Ascending aorta (tissue), 2 donors: ENCODE measurements at regions not wholly inside any gene's neighbourhood (a gene's known extent, or its start where the extent isn't known, plus 50 kb on each side); places are given as distances from the start of the nearest gene placed in this dataset.

Experiments
- DNase-seq, 2 donors: peaks; one replicate each; pipeline ENCODE4 v3.0.0-alpha.2; 2019; ENCODE audit warnings: low spot score in 2 of 2
- H3K27ac ChIP-seq, 2 donors: fragments of 200-600 bp; sonication (generic); one replicate each; pipeline ENCODE4 v1.5.1; 2016 to 2017; ENCODE audit warnings: mild to moderate bottlenecking in 1 of 2
- H3K27me3 ChIP-seq: fragments of 200-600 bp; sonication (generic); one replicate; pipeline ENCODE4 v1.5.1; 2017
- H3K36me3 ChIP-seq, 2 donors: fragments of 200-600 bp; sonication (generic); one replicate each; pipeline ENCODE4 v1.5.1; 2016
- H3K4me1 ChIP-seq, 2 donors: fragments of 200-600 bp; sonication (generic); one replicate each; pipeline ENCODE4 v1.5.1; 2016 to 2017; ENCODE audit warnings: mild to moderate bottlenecking in 1 of 2
- H3K4me3 ChIP-seq, 2 donors: fragments of 200-600 bp; sonication (generic); one replicate each; pipeline ENCODE4 v1.5.1; 2016 to 2017; ENCODE audit warnings: mild to moderate bottlenecking in 1 of 2
- H3K9me3 ChIP-seq, 2 donors: fragments of 200-600 bp; sonication (generic); one replicate each; pipeline ENCODE4 v1.5.1; 2016
- CTCF ChIP-seq, 3 experiments: fragments of 200-600 bp in 2 of 3; fragments of 450-650 bp in 1 of 3; sonication (generic) in 2 of 3; IDR thresholded peaks; one replicate each; pipeline ENCODE4 v1.5.1; 2016 to 2019; ENCODE audit warnings: antibody characterized with exemption in 3 of 3, mild to moderate bottlenecking in 1 of 3, moderate library complexity in 1 of 3
- intact Hi-C: fragments of 100-400 bp; cut with DNase I; formaldehyde crosslinking; loops from one replicate; pipeline ENCODE4 v1.15.1; 2023

DNA sequence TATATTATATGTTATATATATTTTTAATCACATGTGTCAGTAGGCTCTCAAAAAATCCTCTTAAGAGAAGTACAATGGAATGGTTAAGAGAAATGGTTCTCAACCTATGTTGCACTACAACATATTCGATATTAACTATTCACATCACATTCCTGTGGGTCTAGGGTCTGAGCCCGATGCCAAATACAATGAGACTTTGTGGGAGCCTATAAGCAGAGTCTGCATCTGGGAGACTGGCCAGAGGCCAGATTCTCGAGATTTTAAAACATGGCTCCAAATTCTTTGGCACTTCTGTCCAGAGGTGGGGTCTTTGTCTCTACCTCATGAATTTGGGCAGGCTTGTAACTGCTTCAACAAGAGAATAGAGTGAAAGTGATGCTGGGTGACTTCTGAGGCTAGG lies 79.4 kb upstream of the NBEA start:
- no peaks in the 10 kb centered on the region for H3K9me3 ChIP-seq
- DNase-seq = no peak
- no peaks in the 10 kb centered on the region for H3K36me3 ChIP-seq
- no peak overlapping the region for H3K27ac ChIP-seq
- no peaks in the 10 kb centered on the region for H3K4me1 ChIP-seq
- H3K27me3 ChIP-seq = no peaks in the 10 kb centered on the region
- intact Hi-C loops = no loop called here
- TF ChIP-seq CTCF (IDR thresholded peaks at IDR 0.05) = no peak
- no peak overlapping the region for H3K4me3 ChIP-seq

DNA sequence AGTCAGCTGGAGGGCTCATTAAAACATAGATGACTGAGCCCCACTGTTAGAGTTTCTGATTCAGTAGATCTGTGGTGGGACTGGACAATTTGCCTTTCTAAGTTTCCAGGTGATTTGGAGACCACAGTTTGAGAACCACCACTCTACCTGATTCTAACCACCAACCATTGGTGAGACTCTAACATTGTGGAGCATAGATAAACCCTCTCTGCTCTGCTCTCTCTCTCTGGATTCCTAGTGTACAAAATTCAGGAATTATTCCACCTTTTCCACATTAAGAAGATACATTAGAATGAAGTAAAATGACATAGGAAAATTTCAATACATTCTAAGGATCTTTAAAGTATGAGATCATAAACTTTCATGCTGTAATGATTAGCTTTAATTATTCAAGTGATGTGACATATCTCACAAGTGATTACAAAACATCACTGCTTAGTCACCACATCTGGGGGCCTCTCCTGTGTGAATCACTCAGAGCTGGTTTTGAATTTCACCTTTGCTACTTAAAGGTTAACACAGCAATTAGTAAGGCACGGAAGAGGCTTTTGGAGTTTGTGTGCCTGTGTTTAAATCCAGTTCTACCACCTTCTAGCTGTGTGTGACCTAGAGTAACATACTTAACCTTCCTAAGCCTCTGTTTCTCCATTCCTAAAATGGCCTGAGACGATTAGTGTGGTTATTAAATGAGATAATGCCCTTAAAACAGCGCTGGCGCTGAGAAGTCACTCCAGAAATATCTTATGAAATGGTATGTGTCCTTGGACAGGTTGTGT lies 78.5 kb upstream of the NBEA start:
- DNase-seq = no peak
- Histone ChIP-seq H3K4me3 (no peak overlapping the region), H3K27me3 (no peaks in the 10 kb centered on the region), H3K36me3 (no peaks in the 10 kb centered on the region), H3K27ac (no peak overlapping the region), H3K4me1 (no peaks in the 10 kb centered on the region), H3K9me3 (no peaks in the 10 kb centered on the region)
- no peak for TF ChIP-seq CTCF (IDR thresholded peaks at IDR 0.05)
- intact Hi-C loops = no loop called here

GRCh38 chr13:34864671-34865070 lies 77.4 kb upstream of the NBEA start:
- Histone ChIP-seq H3K27ac (no peak overlapping the region), H3K4me3 (no peak overlapping the region), H3K27me3 (no peaks in the 10 kb centered on the region), H3K36me3 (no peaks in the 10 kb centered on the region), H3K4me1 (no peaks in the 10 kb centered on the region), H3K9me3 (no peaks in the 10 kb centered on the region)
- DNase-seq = no peak
- intact Hi-C loops = no loop called here
- TF ChIP-seq CTCF (IDR thresholded peaks at IDR 0.05) = no peak

DNA sequence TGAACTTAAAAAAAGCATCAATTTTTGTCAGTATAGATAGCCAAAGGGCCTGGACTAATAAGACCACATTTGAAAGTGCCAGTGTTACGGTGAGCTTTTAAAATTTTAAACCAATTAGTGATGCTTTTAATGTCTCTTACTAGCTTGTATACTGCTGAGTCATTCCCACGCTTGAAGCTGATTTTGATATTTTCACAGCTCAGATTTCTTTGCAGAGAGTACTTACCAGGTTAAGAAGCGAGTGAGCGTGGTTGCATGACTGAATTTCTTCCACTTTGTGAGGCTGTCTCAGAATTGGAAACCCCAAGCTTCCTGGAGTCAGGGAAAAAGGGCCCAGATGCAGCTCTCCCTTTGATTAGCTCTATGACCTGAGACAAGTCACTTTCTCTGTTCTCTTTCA lies 74.5 kb upstream of the NBEA start:
- Histone ChIP-seq H3K9me3 (no peaks in the 10 kb centered on the region), H3K36me3 (no peaks in the 10 kb centered on the region), H3K4me1 (no peaks in the 10 kb centered on the region), H3K4me3 (no peak overlapping the region), H3K27me3 (no peaks in the 10 kb centered on the region), H3K27ac (no peak overlapping the region)
- intact Hi-C loops = no loop called here
- TF ChIP-seq CTCF (IDR thresholded peaks at IDR 0.05) = no peak
- no peak for DNase-seq

DNA sequence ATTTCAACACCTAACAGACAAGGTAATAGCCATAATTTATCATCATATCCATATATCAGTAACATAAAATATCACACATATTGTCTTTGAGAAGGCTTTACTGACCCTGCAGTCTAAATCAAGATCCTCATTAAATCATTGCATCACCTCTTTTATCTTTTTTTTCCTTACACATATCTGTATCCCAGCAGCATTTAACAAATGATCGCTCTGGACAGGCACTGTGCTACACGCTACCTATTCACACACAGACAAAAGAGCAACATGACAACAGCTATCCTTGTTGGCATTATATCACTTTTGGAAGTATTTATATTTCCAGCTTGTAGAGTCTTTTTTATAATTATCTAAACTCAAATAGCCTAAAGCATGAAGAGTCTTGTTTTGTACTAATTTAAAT lies 73.3 kb upstream of the NBEA start:
- Histone ChIP-seq H3K27me3 (no peaks in the 10 kb centered on the region), H3K4me3 (no peak overlapping the region), H3K36me3 (no peaks in the 10 kb centered on the region), H3K4me1 (no peaks in the 10 kb centered on the region), H3K9me3 (no peaks in the 10 kb centered on the region), H3K27ac (no peak overlapping the region)
- intact Hi-C loops = no loop called here
- TF ChIP-seq CTCF (IDR thresholded peaks at IDR 0.05) = no peak
- DNase-seq = no peak

DNA sequence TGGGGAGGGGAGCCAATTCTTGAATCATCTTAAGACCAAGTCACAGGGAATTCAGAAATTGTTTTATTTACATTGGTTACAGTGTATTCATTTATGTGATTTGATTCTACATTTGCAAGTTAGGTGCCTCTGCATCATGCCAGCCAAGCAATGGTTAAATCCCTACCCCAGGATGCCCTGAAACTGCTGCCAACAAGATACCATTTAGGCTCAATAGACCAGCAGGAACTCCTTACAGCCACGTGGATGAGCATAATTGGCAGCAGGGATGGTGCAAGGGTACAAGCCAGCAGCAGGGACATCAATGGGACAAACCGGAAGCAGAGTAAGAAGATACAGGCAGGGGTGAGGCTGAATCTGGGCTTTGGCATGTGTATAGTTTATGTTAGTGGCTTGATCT lies 72.4 kb upstream of the NBEA start:
- H3K9me3 ChIP-seq = no peaks in the 10 kb centered on the region
- H3K27ac ChIP-seq = no peak overlapping the region
- intact Hi-C loops = no loop called here
- DNase-seq = no peak
- TF ChIP-seq CTCF (IDR thresholded peaks at IDR 0.05) = no peak
- no peaks in the 10 kb centered on the region for H3K4me1 ChIP-seq
- H3K36me3 ChIP-seq = no peaks in the 10 kb centered on the region
- no peaks in the 10 kb centered on the region for H3K27me3 ChIP-seq
- H3K4me3 ChIP-seq = no peak overlapping the region
